GM12878 (cell line): ENCODE measurements at regions not wholly inside any gene's neighbourhood (a gene's known extent, or its start where the extent isn't known, plus 50 kb on each side); places are given as distances from the start of the nearest gene placed in this dataset.
"Not testable (repeated sequence)": the region's sequence is repeated elsewhere in the genome, so short reads cannot be mapped to it uniquely, and the experiment has no call there.

ENCODE experiments used
- ATAC-seq: fragments of 200-7000 bp; cut with Tn5 transposase; 3 replicates; pipeline ENCODE4 v1.9.1; 2020; ENCODE audit warnings: mild to moderate bottlenecking, moderate library complexity
- BruUV-seq: library from RNA; stranded (reverse); fragments of 400-500 nt; replicated peaks from 2 replicates; lab custom pipeline; 2021; lab: Mats Ljungman, UMichigan
- CTCF ChIA-PET: fragments of 300-600 bp; sonication (Branson Sonifier 250); formaldehyde crosslinking; extraction: SDS; loops from one replicate; lab custom pipeline; 2021; ENCODE audit warnings: inconsistent platforms; lab: Yijun Ruan, JAX
- POLR2A ChIA-PET: fragments of 350-600 bp; formaldehyde crosslinking; extraction: SDS; loops from one replicate; lab custom pipeline; 2021; ENCODE audit warnings: inconsistent platforms; lab: Charles Lee
- RAD21 ChIA-PET: fragments of 300-600 bp; sonication (Branson Sonifier 250); formaldehyde crosslinking; loops from one replicate; lab custom pipeline; 2023; ENCODE audit warnings: antibody characterized with exemption; ENCODE audit not compliant: unreplicated experiment; lab: Charles Lee
- SMC1A ChIA-PET: fragments of 300-600 bp; sonication (Branson Sonifier 250); formaldehyde crosslinking; loops from one replicate; lab custom pipeline; 2023; ENCODE audit not compliant: unreplicated experiment, uncharacterized antibody; lab: Charles Lee
- DNase-seq: peaks from one replicate; pipeline ENCODE4 v3.0.0-alpha.2; 2011; ENCODE audit warnings: low read depth, low spot score
- FAIRE-seq: peaks from 3 replicates; lab custom pipeline; 2011; peaks lifted over from hg19 to GRCh38; lab: Jason Lieb, UNC
- H2AFZ ChIP-seq: 2 replicates; pipeline ENCODE4 v1.6.0; 2011; ENCODE audit warnings: low read depth, low read length, control low read depth; ENCODE audit not compliant: control insufficient read depth
- H3K27ac ChIP-seq: 2 replicates; pipeline ENCODE4 v1.5.1; 2011; ENCODE audit warnings: control low read depth; ENCODE audit not compliant: control insufficient read depth, insufficient read depth
- H3K27me3 ChIP-seq, 2 experiments: replicated peaks in 1 of 2; 2 replicates each; pipeline versions ENCODE4 v1.6.0 to v1.6.1; 2011; ENCODE audit warnings: low read length in 1 of 2; ENCODE audit not compliant: control insufficient read depth in 2 of 2, insufficient read depth in 2 of 2
- H3K36me3 ChIP-seq, 2 experiments: 2 replicates each; pipeline ENCODE4 v1.5.1; 2011; ENCODE audit warnings: low read length in 1 of 2; ENCODE audit not compliant: control insufficient read depth in 2 of 2, insufficient read depth in 2 of 2
- H3K4me1 ChIP-seq: 2 replicates; pipeline ENCODE4 v1.6.1; 2011; ENCODE audit warnings: mild to moderate bottlenecking, low read length, moderate library complexity, mixed read lengths; ENCODE audit not compliant: control insufficient read depth, insufficient read depth
- H3K4me2 ChIP-seq: 2 replicates; pipeline ENCODE4 v1.6.0; 2011; ENCODE audit warnings: control low read depth; ENCODE audit not compliant: control insufficient read depth, insufficient read depth
- H3K4me3 ChIP-seq: fragments of 200-600 bp; sonication (generic); 2 replicates; pipeline ENCODE4 v1.5.1; 2016
- H3K79me2 ChIP-seq: 2 replicates; pipeline ENCODE4 v1.6.0; 2011; ENCODE audit warnings: low read length; ENCODE audit not compliant: control insufficient read depth, insufficient read depth
- H3K9ac ChIP-seq: 2 replicates; pipeline ENCODE4 v1.8.0; 2011; ENCODE audit warnings: low read length, control low read depth, mixed read lengths; ENCODE audit not compliant: control insufficient read depth, insufficient read depth
- H3K9me3 ChIP-seq: replicated peaks from 3 replicates; pipeline ENCODE4 v1.5.1; 2011; ENCODE audit warnings: mild to moderate bottlenecking, low read length; ENCODE audit not compliant: control insufficient read depth, insufficient read depth
- H4K20me1 ChIP-seq: 2 replicates; pipeline ENCODE4 v1.6.0; 2011; ENCODE audit not compliant: control insufficient read depth, insufficient read depth
- WGBS: methylation state at CpG from one replicate; pipeline ENCODE4 v1.1.6; 2016; ENCODE audit warnings: low lambda C conversion rate; ENCODE audit not compliant: insufficient replicate concordance, insufficient coverage; ENCODE audit errors: missing lambda C conversion rate; 5-methylcytosine and 5-hydroxymethylcytosine counted together
- in situ Hi-C: fragments of 300-500 bp; cut with MboI; formaldehyde crosslinking; loops from 9 replicates; pipeline ENCODE4 v1.14.3; 2018; ENCODE audit warnings: mixed read lengths
- intact Hi-C: fragments of 100-400 bp; cut with micrococcal nuclease; formaldehyde crosslinking; loops from one replicate; pipeline ENCODE4 v1.14.2; 2022; ENCODE audit not compliant: unreplicated experiment

DNA sequence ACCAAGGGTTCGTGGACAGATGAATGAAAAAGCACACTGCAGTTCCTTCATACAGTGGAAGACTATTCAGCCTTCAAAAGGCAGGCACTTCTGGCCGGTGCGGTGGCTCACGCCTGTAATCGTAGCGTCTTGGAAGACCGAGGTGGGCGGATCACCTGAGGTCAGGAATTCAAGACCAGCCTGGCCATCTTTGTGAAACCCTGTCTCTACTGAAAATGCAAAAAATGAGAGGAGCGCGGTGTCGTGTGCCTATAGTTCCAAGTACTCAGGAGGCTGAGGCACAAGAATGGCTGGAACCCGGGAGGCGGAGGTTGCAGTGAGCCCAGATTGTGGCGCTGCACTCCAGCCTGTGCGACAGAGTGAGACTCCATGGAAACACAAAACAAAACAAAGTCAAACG, 82.4 kb upstream of the HMX1 start:
- H3K4me3 ChIP-seq, ATAC-seq, H3K9ac ChIP-seq, intact Hi-C loops, H3K9me3 ChIP-seq, in situ Hi-C loops, DNase-seq, H3K36me3 ChIP-seq, RAD21 ChIA-PET, H2AFZ ChIP-seq, CTCF ChIA-PET, H3K79me2 ChIP-seq, H4K20me1 ChIP-seq, FAIRE-seq, SMC1A ChIA-PET, H3K4me1 ChIP-seq, BruUV-seq, H3K27ac ChIP-seq, H3K4me2 ChIP-seq, POLR2A ChIA-PET, H3K27me3 ChIP-seq: not testable (repeated sequence)
- 51% methylated on average over 16 of the region's 16 CpGs for WGBS

DNA sequence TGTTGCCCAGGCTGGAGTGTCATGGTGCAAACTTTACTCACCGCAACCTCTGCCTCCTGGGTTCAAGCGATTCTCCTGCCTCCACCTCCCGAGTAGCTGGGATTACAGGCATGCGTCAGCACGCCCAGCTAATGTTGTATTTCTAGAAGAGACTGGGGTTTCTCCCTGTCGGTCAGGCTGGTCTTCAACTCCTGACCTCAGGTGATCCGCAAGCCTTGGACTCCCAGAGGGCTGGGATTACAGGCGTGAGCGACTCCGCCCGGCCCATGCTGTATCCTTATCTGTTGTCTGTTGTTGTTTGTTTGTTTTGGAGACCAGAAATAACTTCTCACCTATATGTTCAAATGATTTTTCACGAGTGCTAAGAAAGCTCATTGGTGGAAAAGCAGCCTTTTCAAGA, 81.2 kb upstream of the HMX1 start:
- in situ Hi-C loops, H3K9me3 ChIP-seq, RAD21 ChIA-PET, intact Hi-C loops, H2AFZ ChIP-seq, H3K27ac ChIP-seq, H3K9ac ChIP-seq, ATAC-seq, H3K79me2 ChIP-seq, SMC1A ChIA-PET, FAIRE-seq, H3K4me1 ChIP-seq, H3K36me3 ChIP-seq, H3K27me3 ChIP-seq, H4K20me1 ChIP-seq, H3K4me3 ChIP-seq, BruUV-seq, POLR2A ChIA-PET, H3K4me2 ChIP-seq, DNase-seq, CTCF ChIA-PET: not testable (repeated sequence)
- WGBS: 53% methylated on average over 12 of the region's 12 CpGs

DNA sequence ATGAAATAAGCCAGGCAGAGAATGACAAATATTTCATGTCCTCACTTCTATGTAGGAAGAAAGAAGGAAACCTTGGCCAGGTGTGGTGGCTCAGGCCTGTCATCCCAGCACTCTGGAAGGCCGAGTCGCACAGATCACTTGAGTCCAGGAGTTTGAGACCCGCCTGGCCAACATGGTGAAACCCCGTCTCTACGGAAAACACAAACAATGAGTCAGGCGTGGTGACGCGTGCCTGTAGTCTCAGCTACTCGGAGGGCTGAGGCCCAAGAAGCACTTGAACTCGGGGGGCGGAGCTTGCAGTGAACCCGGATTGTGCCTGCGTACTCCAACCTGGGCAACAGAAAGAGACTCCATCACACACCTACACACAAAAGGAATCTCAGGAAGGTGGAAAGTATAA, 80.5 kb upstream of the HMX1 start:
- H3K36me3 ChIP-seq, intact Hi-C loops, FAIRE-seq, H3K27me3 ChIP-seq, H3K9ac ChIP-seq, RAD21 ChIA-PET, POLR2A ChIA-PET, CTCF ChIA-PET, BruUV-seq, SMC1A ChIA-PET, ATAC-seq, H3K4me1 ChIP-seq, H3K27ac ChIP-seq, H3K79me2 ChIP-seq, H2AFZ ChIP-seq, H4K20me1 ChIP-seq, H3K4me3 ChIP-seq, H3K9me3 ChIP-seq, in situ Hi-C loops, H3K4me2 ChIP-seq, DNase-seq: not testable (repeated sequence)
- 46% methylated on average over 11 of the region's 13 CpGs for WGBS

DNA sequence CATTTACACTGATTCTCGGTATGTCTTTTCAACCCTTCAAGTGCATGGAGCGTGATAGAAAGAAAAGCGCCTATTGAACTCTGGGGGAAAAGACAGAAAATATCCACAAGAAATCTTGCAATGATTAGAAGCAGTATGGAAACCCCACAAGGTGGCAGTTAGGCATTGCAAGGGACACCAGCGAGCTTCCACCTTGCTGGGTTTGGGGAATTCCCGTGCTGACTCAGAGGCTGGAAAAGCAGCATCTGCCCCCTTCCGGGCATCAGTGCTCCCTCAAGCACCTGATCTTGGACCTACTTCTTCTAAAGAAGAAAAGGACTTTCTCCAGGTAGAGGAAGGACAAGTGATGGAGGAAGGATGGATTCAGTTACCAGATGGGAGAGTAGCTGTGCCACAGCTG, 73.9 kb upstream of the HMX1 start:
- CTCF ChIA-PET: not testable (repeated sequence)

More for the DNA sequence above, 73.9 kb upstream of the HMX1 start:
- H3K27ac ChIP-seq, H3K9me3 ChIP-seq, H4K20me1 ChIP-seq, H3K27me3 ChIP-seq, H2AFZ ChIP-seq, RAD21 ChIA-PET, H3K9ac ChIP-seq, H3K36me3 ChIP-seq, H3K79me2 ChIP-seq, H3K4me3 ChIP-seq, in situ Hi-C loops, DNase-seq, FAIRE-seq, BruUV-seq, ATAC-seq, H3K4me1 ChIP-seq, SMC1A ChIA-PET, intact Hi-C loops, H3K4me2 ChIP-seq: not testable (repeated sequence)
- POLR2A ChIA-PET: interaction anchor here (0.6 kb wide), 1 partner anchor 1050 kb away, joined by 3 read pairs; no protein-coding TSS in a partner anchor
- 1% methylated on average over 6 of the region's 6 CpGs for WGBS
